Vagina (tissue), 2 donors: ENCODE measurements at regions not wholly inside any gene's neighbourhood (a gene's known extent, or its start where the extent isn't known, plus 50 kb on each side); places are given as distances from the start of the nearest gene placed in this dataset.

Source experiments
- POLR2A ChIP-seq, 2 donors: fragments of 450-650 bp; IDR thresholded peaks; one replicate each; pipeline ENCODE4 v1.6.1; 2017; ENCODE audit warnings: antibody characterized with exemption in 2 of 2, mild to moderate bottlenecking in 2 of 2, moderate library complexity in 2 of 2
- TF ChIP-seq, protein P1 (sequence below), 3 experiments: fragments of 450-650 bp in 2 of 3; fragments of 200-600 bp in 1 of 3; sonication (generic) in 1 of 3; IDR thresholded peaks; one replicate each; pipeline ENCODE4 v1.5.1; 2017 to 2019; ENCODE audit warnings: antibody characterized with exemption in 3 of 3, mild to moderate bottlenecking in 2 of 3, moderate library complexity in 2 of 3

GRCh38 chr11:70501933-70502540 lies 103.7 kb downstream of the CTTN start:
- TF ChIP-seq, protein P1, sequence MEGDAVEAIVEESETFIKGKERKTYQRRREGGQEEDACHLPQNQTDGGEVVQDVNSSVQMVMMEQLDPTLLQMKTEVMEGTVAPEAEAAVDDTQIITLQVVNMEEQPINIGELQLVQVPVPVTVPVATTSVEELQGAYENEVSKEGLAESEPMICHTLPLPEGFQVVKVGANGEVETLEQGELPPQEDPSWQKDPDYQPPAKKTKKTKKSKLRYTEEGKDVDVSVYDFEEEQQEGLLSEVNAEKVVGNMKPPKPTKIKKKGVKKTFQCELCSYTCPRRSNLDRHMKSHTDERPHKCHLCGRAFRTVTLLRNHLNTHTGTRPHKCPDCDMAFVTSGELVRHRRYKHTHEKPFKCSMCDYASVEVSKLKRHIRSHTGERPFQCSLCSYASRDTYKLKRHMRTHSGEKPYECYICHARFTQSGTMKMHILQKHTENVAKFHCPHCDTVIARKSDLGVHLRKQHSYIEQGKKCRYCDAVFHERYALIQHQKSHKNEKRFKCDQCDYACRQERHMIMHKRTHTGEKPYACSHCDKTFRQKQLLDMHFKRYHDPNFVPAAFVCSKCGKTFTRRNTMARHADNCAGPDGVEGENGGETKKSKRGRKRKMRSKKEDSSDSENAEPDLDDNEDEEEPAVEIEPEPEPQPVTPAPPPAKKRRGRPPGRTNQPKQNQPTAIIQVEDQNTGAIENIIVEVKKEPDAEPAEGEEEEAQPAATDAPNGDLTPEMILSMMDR (IDR thresholded peaks at IDR 0.05), result no peak
- no peak for TF ChIP-seq POLR2A (IDR thresholded peaks at IDR 0.05)
